ENCODE measurements at regions not wholly inside any gene's neighbourhood (a gene's known extent, or its start where the extent isn't known, plus 50 kb on each side); places are given as distances from the start of the nearest gene placed in this dataset.
"Not testable (repeated sequence)": the region's sequence is repeated elsewhere in the genome, so short reads cannot be mapped to it uniquely, and the experiment has no call there.

- no peak for DNase-seq
Measured at GRCh38 chr14:106522990-106523389, 996.6 kb downstream of the TMEM121 start.

- no peak for DNase-seq
Measured at GRCh38 chr14:106528717-106529116, 1002.3 kb downstream of the TMEM121 start.

GRCh38 chr14:106530031-106530422, 1003.6 kb downstream of the TMEM121 start:
- DNase-seq: no peak

DNA sequence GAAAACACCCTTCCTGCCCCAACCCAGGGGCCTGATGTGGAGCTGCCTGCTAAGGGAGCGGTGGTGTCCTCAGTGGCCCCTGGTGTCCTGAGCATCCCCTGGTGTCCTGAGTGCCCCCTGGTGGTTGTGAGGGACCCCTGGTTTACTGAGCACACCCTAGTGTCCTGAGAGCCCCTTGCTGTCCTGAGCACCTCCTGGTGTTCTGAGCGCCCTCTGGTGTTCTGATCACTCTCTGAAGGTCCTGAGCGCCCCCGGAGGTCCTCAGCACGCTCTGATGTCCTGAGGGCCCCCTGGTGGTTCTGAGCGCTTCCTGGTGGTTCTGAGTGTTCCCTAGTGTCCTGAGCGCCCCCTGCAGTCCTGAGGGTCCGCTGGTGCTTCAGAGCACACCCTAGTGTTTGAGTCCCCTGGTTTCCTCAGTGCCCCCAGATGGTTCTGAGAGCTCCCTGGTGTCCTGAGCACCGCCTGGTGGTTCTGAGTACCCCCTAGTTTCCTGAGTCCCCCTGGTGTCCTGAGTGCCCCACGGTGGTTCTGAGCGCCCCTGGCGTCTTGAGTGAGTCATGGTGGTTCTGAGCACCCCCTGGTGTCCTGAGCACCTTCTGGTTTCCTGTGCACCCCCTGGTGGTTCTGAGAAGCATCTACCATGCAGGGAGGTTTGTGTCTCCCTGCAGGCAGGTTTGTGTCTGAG, 1004.2 kb downstream of the TMEM121 start:
- DNase-seq: no peak

- DNase-seq: not testable (repeated sequence)
Measured at GRCh38 chr14:106537597-106537996, 1011.2 kb downstream of the TMEM121 start.

DNA sequence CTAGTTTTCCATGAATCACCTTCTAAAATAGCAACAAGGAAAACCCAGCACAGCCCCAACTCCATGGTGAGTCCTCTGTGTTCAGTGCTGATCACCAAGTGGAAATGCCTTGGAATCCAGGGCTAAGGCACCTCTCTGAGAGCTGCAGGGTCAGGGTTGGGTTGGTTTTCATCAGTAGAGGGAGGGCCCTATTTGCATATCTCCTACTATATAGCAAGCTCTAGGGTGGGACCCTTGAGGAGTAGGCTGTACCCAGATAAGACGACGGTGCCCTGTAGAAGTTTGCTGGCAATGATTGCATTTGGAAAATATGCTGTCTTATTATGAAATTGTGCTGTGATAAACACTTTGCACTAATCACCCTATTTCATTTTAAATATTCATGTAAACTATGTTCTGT, 1011.8 kb downstream of the TMEM121 start:
- DNase-seq: no peak

- DNase-seq: no peak
Measured at GRCh38 chr14:106547735-106548434, 1021.5 kb downstream of the TMEM121 start.

DNA sequence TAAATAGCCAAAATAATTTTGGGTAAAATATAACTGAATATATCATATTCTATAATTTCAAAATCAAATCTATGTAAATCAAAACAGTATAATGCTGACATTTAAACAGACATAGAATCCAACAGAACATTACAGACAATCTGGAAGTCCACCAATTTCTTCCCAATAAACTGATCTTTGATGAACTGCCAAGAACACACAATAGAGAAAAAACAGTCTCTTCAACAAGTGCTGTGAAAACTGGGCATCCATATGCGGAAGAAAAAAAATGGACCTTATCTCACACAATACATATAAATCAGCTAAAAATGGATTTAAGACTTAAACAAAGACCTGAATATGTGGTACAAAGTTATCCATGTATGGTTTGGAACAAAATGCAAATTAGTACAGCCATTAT, 1022.7 kb downstream of the TMEM121 start:
- no peak for DNase-seq

DNA sequence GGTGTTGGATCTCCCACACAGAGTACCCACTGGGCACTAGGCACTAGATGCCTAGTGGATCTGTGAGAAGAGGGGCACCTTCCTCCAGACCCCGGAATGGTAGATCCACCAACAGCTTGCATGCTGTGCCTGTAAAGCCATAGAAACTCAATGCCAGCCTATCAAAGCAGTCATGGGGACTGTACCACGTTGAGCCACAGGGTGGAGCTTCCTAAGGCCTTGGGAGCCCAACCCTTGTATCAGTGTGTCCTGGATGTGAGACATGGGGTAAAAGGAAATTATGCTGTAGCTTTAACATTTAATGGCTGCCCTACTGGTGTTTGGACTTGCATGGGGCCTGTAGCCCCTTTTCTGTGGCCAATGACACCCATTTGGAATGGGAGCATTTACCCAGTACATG, 1024.9 kb downstream of the TMEM121 start:
- DNase-seq: no peak

DNA sequence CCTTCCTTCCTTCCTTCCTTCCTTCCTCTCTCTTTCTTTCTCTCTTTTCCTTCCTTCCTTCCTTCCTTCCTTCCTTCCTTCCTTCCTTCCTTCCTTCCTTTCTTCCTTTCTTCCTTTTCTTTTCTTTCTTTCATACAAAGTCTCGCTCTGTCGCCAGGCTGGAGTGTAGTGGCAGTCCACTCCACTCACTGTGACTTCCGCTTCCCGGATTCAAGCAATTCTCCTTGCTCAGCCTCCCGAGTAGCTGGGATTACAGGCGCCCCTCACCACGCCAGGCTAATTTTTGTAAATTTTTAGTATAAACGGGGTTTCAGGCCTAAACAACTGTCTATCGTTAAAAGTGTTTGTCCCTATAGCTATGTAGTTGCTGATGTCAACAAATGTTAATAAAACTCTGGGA, 1029.8 kb downstream of the TMEM121 start:
- not testable (repeated sequence) for DNase-seq

GRCh38 chr14:106556665-106557289, 1030.4 kb downstream of the TMEM121 start:
- DNase-seq: no peak

GRCh38 chr14:106562451-106562850, 1036.1 kb downstream of the TMEM121 start:
- no peak for DNase-seq

DNA sequence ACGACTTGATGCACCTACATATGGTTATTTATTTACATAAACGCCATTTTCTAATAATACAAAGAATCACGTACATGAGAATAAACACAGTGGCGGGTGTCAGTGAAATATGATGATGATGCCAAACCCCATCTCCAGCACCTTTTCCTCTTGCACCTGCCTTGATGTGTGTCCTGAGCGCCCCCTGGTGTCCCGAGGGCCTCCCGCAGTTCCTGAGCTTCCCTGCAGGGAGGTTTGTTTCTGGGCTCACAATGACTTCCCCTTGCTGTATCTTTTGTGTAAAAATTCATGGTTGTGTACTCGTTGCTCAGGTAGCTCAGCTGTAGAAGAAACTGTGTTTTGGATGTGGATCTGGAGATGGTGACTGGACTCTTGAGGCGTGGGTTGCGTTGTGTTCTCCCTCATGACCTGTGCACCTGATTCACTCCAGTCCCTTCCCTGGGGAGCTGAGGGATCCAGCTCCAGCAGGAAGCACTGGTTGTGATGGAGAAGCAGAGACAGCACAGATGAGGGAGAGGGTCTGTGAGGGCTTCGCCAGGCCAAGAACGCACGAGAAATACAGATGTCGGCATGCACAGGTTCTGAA, 1037.8 kb downstream of the TMEM121 start:
- no peak for DNase-seq

DNA sequence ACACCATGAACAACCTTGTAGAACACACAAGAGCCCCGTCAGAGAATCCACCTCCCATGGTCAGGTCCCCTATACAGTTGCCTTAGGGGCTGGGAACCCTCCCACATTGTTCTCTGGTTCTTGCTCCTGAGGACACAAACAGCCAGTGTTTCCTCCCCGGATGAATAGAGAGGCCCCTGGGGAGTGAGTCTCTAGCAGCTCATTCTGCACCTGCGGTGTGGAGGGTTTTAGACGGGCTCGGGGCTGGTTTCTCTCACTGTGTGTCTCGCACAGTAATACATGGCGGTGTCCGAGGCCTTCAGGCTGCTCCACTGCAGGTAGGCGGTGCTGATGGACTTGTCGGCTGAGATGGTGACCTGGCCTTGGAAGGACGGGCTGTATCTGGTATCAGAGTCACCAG, 1052.1 kb downstream of the TMEM121 start:
- no peak for DNase-seq

GRCh38 chr14:106579084-106579483, 1052.7 kb downstream of the TMEM121 start:
- no peak for DNase-seq

DNA sequence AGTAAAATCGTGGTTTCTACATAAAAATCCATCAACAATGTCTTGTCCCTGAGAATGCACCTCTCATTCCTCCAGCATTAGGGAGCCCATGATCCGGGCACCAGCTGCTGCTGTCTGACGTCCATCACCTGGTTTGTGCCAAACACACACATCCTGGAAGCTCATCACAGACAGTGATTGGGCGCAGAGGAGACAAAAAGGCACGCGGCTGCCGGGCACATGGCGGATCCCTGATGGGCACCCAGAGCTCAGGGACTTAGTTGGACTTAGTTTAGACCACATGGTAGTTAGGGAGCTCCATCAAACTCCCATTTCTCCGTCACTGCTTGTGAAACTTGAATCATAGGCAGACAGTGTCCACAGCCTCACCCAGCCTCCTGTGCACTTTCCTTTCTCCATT, 1059.3 kb downstream of the TMEM121 start:
- DNase-seq: no peak

DNA sequence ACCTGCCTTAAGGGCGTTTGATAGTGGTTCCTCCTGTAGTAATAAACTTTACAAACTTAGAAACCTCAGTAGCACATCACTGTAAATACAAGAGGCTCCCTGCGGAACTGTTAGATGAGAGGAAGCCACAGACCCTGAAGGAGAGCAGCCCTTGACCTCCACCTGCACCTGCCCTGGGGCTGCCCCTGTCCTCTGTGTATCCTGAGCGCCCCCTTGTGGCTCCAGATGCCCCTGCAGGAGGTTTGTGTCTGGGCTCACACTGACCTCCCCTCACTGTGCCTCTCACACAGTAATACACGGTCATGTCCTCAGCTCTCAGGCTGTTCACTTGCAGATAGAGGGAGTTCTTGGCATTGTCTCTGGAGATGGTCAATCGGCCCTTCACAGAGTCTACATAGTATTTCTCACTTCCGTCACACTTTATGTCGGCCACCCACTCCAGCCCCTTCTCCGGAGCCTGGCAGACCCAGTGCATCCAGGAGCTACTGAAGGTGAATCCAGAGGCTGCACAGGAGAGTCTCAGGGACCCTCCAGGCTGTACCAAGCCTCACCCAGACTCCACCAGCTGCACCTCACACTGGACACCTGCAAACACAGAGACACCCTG, 1059.8 kb downstream of the TMEM121 start:
- DNase-seq: no peak

DNA sequence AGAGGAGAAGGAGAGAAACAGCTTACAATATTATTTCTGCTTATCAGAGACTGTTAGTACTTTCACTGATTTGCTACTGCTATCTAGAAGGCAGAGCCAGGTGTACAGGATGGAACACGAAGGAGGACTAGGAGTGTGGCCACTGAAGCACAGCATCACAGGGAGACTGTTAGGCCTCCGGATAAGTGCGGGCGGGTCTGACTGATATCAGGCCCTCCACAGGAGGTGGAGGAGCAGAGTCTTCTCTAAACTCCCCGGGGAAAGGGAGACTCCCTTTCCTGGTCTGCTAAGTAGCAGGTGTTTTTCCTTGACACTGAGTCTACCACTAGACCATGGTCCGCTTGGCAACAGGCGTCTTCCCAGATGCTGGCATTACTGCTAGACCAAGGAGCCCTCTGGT, 1065.2 kb downstream of the TMEM121 start:
- DNase-seq: not testable (repeated sequence)

GRCh38 chr14:106592115-106592852, 1065.9 kb downstream of the TMEM121 start:
- DNase-seq: not testable (repeated sequence)

DNA sequence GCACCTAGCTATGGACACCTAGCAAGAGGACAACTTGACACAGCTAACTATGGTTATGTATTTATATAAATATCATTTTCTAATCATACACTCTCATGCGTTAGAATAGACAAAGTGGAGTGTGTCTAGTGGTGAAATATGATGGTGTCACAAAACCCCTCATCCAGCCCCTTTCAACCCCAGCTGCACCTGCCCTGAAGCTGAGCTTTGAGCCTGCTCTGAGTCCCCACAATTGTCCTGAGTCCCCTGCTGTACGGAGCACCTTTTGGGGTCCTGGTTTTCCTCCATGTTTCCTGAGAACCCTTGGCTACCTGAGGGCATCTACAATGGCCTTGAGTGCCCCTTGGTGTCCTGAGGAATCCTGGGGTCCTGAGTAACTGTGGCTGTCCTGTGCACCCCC, 1072.8 kb downstream of the TMEM121 start:
- no peak for DNase-seq

DNA sequence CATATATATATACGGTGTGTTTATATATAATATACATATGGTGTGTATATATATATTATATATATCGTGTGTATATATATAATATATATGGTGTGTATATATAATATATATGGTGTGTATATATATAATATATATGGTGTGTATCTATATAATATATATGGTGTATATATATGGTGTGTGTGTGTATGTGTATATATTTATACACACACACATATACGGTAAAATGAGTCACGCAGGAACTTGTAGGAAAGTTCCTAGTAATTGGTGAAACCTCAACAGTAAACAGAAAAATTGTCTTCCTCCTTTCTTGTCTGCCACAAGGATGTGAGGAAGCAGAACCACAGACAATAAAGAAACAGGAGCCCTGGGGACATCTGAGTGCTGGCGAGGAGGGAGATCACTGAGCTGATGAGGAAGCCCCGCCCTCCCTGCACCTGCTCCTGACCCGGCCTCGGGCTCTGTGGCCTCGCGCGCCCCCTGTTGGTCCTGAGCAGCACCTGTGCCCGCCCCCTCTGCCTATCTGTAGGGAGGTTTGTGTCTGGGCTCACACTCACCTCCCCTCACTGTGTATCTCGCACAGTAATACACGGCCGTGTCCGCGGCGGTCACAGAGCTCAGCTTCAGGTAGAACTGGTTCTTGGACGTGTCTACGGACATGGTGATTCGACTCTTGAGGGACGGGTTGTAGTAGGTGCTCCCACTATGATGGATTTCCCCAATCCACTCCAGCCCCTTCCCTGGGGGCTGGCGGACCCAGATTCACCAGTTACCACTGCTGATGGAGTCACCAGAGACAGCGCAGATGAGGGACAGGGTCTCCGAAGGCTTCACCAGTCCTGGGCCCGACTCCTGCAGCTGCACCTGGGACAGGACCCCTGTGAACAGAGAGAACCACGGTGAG, 1079.4 kb downstream of the TMEM121 start:
- DNase-seq: no peak

DNA sequence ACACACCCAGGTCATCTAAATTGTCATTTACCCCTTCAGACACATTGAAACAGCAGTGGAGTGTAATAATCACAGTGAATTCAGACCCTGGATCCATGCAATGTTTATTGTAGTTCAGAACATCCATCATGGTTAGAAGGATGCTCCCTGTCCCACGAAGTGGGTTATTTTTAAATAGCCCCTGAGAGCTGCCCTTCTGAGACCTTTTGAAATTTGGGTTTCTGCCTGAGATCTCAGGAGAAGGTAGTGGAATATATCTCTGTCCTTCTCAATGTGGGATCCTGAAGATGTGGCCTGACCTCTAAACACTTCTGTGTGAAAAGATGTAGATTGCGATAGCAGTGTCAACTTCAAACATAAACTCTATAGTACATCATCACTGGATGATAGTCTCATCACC, 1080.6 kb downstream of the TMEM121 start:
- no peak for DNase-seq

Data from right hindlimb (tissue), 1 donor.